ENCODE measurements at regions not wholly inside any gene's neighbourhood (a gene's known extent, or its start where the extent isn't known, plus 50 kb on each side); places are given as distances from the start of the nearest gene placed in this dataset.

DNA sequence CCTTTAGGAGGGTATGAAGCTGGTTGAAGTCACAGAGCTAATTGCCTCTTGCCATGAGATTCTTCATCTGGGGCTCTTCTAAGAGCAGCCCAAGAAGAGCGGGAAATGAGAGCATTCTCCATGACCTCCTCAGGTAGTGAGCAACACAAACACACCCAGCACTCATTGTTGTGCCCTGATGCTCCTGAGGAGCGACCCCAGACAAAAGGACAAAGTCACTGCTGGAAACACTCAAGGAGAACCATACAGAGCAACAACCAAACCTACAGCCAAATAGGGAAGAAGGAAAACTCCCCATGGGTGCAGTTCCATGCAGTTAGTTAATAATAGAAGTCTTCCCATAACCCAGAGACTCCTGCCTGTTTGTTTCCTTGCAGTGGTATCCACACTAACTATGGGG, 426.0 kb upstream of the CRIM1 start:
- Histone ChIP-seq H4K20me1 (ENCODE audit: insufficient read depth, low read length) (no peaks in the 10 kb centered on the region), H3K4me3 (ENCODE audit: insufficient read depth, low read depth, low read length) (no peak overlapping the region), H3K9ac (ENCODE audit: low read length) (no peak overlapping the region), H3K4me2 (ENCODE audit: low read length) (no peak overlapping the region), H3K36me3 (ENCODE audit: insufficient read depth, low read length) (no peaks in the 10 kb centered on the region), H3K79me2 (ENCODE audit: insufficient read depth, low read length) (no peaks in the 10 kb centered on the region), H3K27ac (ENCODE audit: low read depth, low read length) (no peak overlapping the region), H3K4me1 (ENCODE audit: insufficient read depth, low read length) (no peaks in the 10 kb centered on the region), H2AFZ (ENCODE audit: low read depth, low read length) (no peak overlapping the region), H3K9me3 (ENCODE audit: insufficient read depth, low read depth, low read length) (no peaks in the 10 kb centered on the region), H3K27me3 (ENCODE audit: insufficient read depth, low read length) (no peaks in the 10 kb centered on the region)
- H3K36me3 Mint-ChIP-seq (ENCODE audit: low read depth, unreplicated experiment), result no peaks in the 10 kb centered on the region
- TF ChIP-seq, protein P1, sequence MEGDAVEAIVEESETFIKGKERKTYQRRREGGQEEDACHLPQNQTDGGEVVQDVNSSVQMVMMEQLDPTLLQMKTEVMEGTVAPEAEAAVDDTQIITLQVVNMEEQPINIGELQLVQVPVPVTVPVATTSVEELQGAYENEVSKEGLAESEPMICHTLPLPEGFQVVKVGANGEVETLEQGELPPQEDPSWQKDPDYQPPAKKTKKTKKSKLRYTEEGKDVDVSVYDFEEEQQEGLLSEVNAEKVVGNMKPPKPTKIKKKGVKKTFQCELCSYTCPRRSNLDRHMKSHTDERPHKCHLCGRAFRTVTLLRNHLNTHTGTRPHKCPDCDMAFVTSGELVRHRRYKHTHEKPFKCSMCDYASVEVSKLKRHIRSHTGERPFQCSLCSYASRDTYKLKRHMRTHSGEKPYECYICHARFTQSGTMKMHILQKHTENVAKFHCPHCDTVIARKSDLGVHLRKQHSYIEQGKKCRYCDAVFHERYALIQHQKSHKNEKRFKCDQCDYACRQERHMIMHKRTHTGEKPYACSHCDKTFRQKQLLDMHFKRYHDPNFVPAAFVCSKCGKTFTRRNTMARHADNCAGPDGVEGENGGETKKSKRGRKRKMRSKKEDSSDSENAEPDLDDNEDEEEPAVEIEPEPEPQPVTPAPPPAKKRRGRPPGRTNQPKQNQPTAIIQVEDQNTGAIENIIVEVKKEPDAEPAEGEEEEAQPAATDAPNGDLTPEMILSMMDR (IDR thresholded peaks at IDR 0.05; ENCODE audit: insufficient read depth, low read depth, low read length), result no peak
- TF ChIP-seq EZH2 (IDR thresholded peaks at IDR 0.05; ENCODE audit: insufficient read depth, low read length), result no peak
- FAIRE-seq, result no peak
- H3K27ac Mint-ChIP-seq (ENCODE audit: unreplicated experiment), result peak overlapping the region; percentile 28
- no peak for DNase-seq (ENCODE audit: low read depth)
- H3K27me3 Mint-ChIP-seq (ENCODE audit: low read depth, unreplicated experiment), result no peaks in the 10 kb centered on the region
- H3K4me1 Mint-ChIP-seq (ENCODE audit: low read depth, unreplicated experiment), result peaks cover 10% of the 10 kb centered on the region
- H3K4me3 Mint-ChIP-seq (ENCODE audit: unreplicated experiment), result no peak overlapping the region
- no peaks in the 10 kb centered on the region for H3K9me3 Mint-ChIP-seq (ENCODE audit: unreplicated experiment)

DNA sequence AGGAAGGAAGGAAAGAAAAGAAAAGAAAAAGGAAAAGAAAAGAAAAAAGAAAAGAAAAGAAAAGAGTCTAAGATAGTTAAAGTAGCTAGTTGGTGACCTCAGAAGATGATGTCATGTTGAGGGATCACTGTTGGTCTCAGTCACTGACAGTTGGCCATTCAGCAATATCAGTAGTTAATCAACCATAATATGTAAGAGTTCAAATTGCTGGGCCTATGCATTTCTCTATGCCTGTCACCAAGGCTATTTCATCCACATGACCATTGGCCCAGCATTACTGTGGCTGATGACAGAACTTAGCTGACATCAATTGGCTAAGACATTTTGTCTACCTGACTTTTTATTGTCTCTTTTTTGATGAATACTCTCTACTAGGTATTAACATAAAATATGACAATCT, 435.5 kb upstream of the CRIM1 start:
- DNase-seq (ENCODE audit: low read depth), result no peak
- H3K27ac ChIP-seq (ENCODE audit: low read depth, low read length), result no peak overlapping the region
- H3K4me1 ChIP-seq (ENCODE audit: insufficient read depth, low read length), result no peaks in the 10 kb centered on the region
- TF ChIP-seq, protein P1 (IDR thresholded peaks at IDR 0.05; ENCODE audit: insufficient read depth, low read depth, low read length), result no peak
- no peak for TF ChIP-seq EZH2 (IDR thresholded peaks at IDR 0.05; ENCODE audit: insufficient read depth, low read length)
- no peak overlapping the region for H3K4me2 ChIP-seq (ENCODE audit: low read length)
- no peaks in the 10 kb centered on the region for H3K36me3 ChIP-seq (ENCODE audit: insufficient read depth, low read length)
- FAIRE-seq, result no peak
- H3K9me3 Mint-ChIP-seq (ENCODE audit: unreplicated experiment), result no peaks in the 10 kb centered on the region
- H3K27ac Mint-ChIP-seq (ENCODE audit: unreplicated experiment), result no peak overlapping the region
- H3K4me1 Mint-ChIP-seq (ENCODE audit: low read depth, unreplicated experiment), result no peaks in the 10 kb centered on the region
- H3K4me3 Mint-ChIP-seq (ENCODE audit: unreplicated experiment), result no peak overlapping the region
- H3K27me3 Mint-ChIP-seq (ENCODE audit: low read depth, unreplicated experiment), result no peaks in the 10 kb centered on the region
- H3K9ac ChIP-seq (ENCODE audit: low read length), result no peak overlapping the region
- H2AFZ ChIP-seq (ENCODE audit: low read depth, low read length), result no peak overlapping the region
- no peaks in the 10 kb centered on the region for H3K79me2 ChIP-seq (ENCODE audit: insufficient read depth, low read length)
- no peaks in the 10 kb centered on the region for H4K20me1 ChIP-seq (ENCODE audit: insufficient read depth, low read length)
- no peaks in the 10 kb centered on the region for H3K36me3 Mint-ChIP-seq (ENCODE audit: low read depth, unreplicated experiment)
- no peaks in the 10 kb centered on the region for H3K9me3 ChIP-seq (ENCODE audit: insufficient read depth, low read depth, low read length)
- no peak overlapping the region for H3K4me3 ChIP-seq (ENCODE audit: insufficient read depth, low read depth, low read length)
- no peaks in the 10 kb centered on the region for H3K27me3 ChIP-seq (ENCODE audit: insufficient read depth, low read length)

DNA sequence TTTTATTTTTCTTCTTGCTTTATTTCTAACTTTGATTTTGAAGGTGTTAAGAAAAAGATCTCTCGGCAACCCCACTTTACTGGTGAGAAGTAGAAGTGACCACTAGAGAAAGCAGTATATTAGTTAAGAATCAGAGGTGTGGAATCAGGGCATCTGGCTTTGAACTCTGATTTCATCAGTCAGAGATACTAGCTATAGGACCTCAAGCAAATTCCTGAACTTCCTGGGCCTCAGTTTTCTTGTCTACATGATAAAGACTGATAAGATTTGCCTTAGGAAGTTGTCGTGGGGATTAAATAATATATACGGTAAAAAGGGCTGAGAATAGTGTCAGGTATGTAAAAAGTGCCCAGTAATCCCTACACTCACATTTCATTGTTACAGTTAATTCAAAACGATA, 440.3 kb upstream of the CRIM1 start:
- no peaks in the 10 kb centered on the region for H3K4me1 Mint-ChIP-seq (ENCODE audit: low read depth, unreplicated experiment)
- H3K27ac ChIP-seq (ENCODE audit: low read depth, low read length), result no peak overlapping the region
- no peak for FAIRE-seq

More for the DNA sequence above, 440.3 kb upstream of the CRIM1 start:
- H4K20me1 ChIP-seq (ENCODE audit: insufficient read depth, low read length), result no peaks in the 10 kb centered on the region
- H3K27me3 Mint-ChIP-seq (ENCODE audit: low read depth, unreplicated experiment), result no peaks in the 10 kb centered on the region
- H3K79me2 ChIP-seq (ENCODE audit: insufficient read depth, low read length), result no peaks in the 10 kb centered on the region
- no peaks in the 10 kb centered on the region for H3K27me3 ChIP-seq (ENCODE audit: insufficient read depth, low read length)
- H3K36me3 Mint-ChIP-seq (ENCODE audit: low read depth, unreplicated experiment), result no peaks in the 10 kb centered on the region
- H3K4me3 Mint-ChIP-seq (ENCODE audit: unreplicated experiment), result no peak overlapping the region
- H3K9ac ChIP-seq (ENCODE audit: low read length), result no peak overlapping the region
- no peaks in the 10 kb centered on the region for H3K9me3 ChIP-seq (ENCODE audit: insufficient read depth, low read depth, low read length)
- no peak overlapping the region for H3K4me2 ChIP-seq (ENCODE audit: low read length)
- H3K9me3 Mint-ChIP-seq (ENCODE audit: unreplicated experiment), result no peaks in the 10 kb centered on the region
- DNase-seq (ENCODE audit: low read depth), result no peak
- TF ChIP-seq, protein P1 (IDR thresholded peaks at IDR 0.05; ENCODE audit: insufficient read depth, low read depth, low read length), result no peak
- TF ChIP-seq EZH2 (IDR thresholded peaks at IDR 0.05; ENCODE audit: insufficient read depth, low read length), result no peak
- no peak overlapping the region for H2AFZ ChIP-seq (ENCODE audit: low read depth, low read length)
- no peaks in the 10 kb centered on the region for H3K4me1 ChIP-seq (ENCODE audit: insufficient read depth, low read length)
- no peaks in the 10 kb centered on the region for H3K36me3 ChIP-seq (ENCODE audit: insufficient read depth, low read length)
- H3K4me3 ChIP-seq (ENCODE audit: insufficient read depth, low read depth, low read length), result no peak overlapping the region
- no peak overlapping the region for H3K27ac Mint-ChIP-seq (ENCODE audit: unreplicated experiment)
